NCI-H2227 (cell line): ENCODE measurements at regions not wholly inside any gene's neighbourhood (a gene's known extent, or its start where the extent isn't known, plus 50 kb on each side); places are given as distances from the start of the nearest gene placed in this dataset.
"Not testable (repeated sequence)": the region's sequence is repeated elsewhere in the genome, so short reads cannot be mapped to it uniquely, and the experiment has no call there.

Source experiments
- DNase-seq: peaks from one replicate; lab custom pipeline; 2025; ENCODE audit not compliant: unreplicated experiment; lab: John Stamatoyannopoulos, UW

- peak; percentile 74 for DNase-seq
Observed at GRCh38 chr7:25069900-25070443, 55.1 kb downstream of the CYCS start.

- DNase-seq, result no peak
Observed at GRCh38 chr7:25068502-25069213, 56.4 kb downstream of the CYCS start.

DNA sequence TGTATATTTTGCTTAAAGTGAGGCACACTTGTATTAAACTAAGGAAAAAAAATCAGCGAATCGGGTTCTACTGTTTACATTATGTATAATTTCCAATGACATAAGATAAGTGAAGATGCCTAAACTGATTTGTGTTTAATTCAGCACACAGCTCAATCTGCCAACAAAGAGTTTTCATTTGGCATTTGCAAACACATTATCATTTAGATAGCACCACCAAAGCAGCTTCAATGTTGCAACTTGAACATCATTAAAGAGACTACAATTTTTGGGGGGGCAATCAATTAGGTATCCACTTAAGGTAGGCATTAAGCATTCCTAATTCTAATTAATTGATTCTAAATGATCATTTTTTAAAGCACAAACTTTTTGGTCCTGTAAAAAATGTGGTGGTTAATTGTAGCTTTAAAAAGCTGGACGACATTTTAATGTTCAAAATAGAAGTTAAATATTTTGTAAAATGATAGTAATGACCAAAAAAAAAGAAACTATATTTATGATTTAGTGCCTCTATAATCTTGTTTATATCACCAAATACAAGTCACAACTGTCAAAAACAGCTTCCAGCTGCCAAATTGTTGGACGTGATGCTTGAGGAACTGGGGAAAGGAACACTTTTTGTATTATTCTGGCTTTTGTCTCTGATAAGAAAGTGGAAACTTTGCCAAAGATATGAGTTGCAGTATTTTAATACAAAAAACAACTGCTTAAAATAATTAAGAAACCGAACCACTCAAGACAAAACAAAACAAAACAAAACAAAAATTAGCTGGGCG lies 57.1 kb downstream of the CYCS start:
- no peak for DNase-seq

DNA sequence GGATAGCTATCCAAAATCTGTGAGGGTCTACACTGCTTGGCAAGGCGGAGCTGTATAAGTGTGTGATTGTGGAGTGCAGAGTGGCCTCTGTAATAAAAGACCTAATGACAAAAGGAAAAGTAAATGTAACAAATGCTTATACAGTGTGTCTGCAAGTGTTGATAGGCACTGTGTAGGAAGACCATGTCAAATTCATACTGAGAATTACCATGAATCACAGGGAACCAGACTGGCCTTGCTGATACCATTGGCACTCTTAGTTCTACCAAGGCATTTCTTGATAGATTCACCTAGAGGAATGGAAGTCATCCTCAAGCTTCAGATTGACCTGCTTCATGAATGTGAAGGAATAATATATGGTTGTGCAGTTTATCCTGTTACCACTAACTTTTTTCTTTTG lies 58.8 kb downstream of the CYCS start:
- DNase-seq, result no peak

- DNase-seq, result no peak
Observed at GRCh38 chr7:25062380-25062779, 62.7 kb downstream of the CYCS start.

DNA sequence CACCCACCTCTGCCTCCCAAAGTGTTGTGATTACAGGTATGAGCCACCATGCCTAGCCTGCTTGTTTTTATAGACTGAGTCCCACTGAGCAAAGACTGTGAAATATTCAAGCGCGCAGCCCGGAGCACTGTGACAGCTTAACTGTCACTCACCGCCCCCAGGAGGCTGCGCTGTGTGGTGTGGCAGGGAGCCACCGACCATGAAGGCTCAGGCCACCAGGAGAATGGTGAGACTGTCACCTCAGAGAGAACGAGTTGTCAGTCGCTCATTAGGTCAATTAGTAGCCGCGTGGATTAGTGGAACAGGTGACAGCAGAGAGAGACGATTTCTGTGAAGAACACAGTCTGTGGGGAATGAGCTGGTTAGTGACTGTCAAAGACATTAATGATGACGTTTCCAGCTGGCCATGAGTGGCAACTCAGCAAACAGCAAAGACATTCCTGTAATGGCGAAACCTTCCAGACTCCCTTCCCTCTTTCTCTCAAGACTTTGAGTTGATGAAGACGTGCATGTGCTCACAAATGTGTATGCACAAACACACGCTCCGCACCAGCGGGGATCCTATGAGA lies 64.5 kb downstream of the CYCS start:
- DNase-seq, result no peak

DNA sequence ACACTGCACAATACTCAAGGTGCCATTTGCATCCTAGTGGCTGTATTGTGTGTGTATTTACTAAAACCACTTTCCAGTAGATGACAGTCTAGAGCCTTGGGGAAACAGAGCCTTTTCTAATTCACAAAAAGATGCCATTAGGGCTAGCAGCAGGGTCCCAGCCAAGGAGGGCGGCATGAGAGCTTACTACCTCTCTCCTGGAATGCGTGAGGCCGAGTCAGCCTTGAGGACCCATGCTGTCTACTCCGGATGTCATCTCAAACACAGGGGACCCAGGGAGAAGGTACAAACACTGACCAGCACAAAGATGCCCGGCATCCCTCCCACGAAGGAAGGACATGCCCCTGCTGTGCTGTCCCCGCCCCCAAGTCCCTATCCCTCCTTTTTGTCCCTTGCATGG lies 65.5 kb downstream of the CYCS start:
- no peak for DNase-seq

GRCh38 chr7:25056368-25056767 lies 68.7 kb downstream of the CYCS start:
- DNase-seq, result no peak

DNA sequence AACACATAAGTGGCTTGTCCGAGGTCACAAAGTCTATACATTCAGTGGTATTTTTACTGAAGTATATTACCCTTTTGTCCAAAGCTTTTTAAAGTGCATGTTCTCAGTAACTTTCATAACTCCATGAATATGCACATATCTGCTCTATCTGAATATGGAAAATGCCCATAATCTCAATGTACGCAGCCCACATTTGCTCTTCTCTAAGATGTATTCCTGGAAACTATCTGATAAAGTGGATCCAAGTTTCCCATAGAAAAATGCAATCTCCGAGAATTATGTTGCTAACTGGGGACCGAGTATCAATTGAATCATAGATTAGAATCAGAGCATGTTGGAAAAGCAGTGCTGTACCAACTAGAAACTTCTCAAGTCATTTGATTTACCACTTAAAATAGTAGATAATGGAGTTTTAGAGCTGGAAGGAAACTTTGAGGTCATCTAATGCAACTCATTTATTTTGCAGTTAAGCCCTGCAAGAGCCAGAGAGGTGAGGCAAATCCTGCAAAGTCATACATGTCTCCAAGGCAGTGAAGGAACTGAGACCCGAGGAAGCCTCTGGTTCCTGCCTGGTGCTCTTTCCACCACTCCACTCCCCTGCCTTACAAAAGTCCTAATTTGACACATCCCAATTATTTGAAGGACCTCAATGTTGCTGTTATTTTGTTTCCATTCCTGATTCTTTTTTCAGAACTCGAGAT lies 69.4 kb downstream of the CYCS start:
- DNase-seq, result no peak

- DNase-seq, result no peak
Observed at GRCh38 chr7:25054819-25055519, 70.1 kb downstream of the CYCS start.

DNA sequence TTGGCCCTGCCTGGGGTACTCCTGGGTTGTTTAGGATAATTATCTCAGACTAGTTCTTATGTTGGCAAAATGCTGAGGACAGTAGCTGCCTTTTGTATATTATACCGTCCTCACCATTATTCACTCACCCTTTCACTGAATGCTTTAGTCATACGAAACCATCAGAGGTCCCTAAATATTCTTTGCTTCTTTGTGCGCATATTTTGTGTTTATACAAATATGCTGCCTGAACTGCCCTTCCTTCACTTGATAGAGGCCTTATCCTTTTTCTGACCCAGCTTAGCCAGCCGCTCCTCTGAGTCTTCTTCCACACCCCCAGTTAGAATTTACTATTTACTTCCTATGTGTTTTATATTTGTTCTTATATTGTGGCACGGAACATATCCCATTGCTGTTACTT lies 70.2 kb upstream of the OSBPL3 start:
- DNase-seq, result no peak

- DNase-seq, result no peak
Observed at GRCh38 chr7:25048444-25048834, 68.5 kb upstream of the OSBPL3 start.

- DNase-seq, result not testable (repeated sequence)
Observed at GRCh38 chr7:25047571-25048443, 67.8 kb upstream of the OSBPL3 start.

- DNase-seq, result no peak
Observed at GRCh38 chr7:25037325-25037724, 57.3 kb upstream of the OSBPL3 start.

DNA sequence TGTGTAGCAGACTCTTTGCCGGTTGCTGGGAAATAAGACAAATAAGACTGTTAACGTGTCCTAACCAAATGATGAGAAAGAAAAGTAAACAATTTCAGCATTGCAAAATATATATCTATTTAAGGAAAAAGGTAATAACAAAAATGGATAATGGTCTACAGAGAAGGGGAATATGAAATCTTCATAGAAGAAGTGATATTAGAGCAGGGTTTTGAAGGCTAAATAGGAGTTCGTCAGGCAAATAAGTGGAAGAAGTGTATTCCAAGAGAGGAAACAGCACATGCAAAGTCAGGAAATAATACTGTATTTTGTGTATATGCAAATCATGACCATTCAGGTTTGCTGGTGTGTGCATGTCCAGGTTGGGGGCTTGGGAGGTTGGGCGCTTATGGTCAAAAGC lies 55.3 kb upstream of the OSBPL3 start:
- DNase-seq, result no peak

- DNase-seq, result no peak
Observed at GRCh38 chr7:25034136-25034535, 54.2 kb upstream of the OSBPL3 start.

- DNase-seq, result no peak
Observed at GRCh38 chr7:25032774-25033743, 53.1 kb upstream of the OSBPL3 start.

DNA sequence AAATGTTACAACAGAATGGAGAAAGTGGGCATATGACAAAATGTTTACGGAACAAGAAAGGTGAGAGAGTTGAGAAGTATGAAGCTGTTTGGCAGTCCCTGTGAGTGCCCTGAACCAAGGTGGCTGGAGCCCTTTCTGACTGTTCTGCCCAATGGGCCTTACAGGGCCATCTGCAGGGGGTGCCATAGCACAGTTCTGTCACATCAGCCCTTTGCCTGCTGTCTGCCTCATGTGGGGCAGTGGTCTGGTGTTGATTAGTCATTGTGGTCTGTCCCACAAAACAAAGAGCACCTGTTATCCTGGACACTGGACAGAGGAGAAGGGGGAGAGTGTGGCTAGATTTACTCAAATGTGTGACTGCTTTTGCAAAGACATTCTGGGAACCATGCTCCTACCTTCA lies 51.5 kb upstream of the OSBPL3 start:
- DNase-seq, result no peak

DNA sequence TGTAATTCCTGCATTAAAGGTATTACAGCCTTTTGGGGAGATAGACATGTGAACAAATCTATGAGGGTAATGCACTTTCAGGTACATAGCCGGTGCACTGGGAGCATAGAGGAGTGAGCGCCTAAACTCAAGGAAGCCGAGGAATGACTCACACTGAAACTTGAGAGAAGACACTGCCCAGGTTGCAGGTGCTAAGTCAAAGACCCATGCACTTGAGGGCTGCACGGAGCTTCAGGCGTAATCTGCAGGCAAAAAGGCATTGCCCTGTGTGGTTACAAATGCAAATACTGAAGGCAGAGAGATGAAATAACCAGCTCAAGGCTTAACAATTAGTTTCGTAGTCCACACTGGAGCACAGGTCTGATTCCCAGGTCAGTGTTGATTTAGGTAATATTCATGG lies 51.0 kb upstream of the OSBPL3 start:
- DNase-seq, result no peak
